Endodermal cell (in vitro differentiated cells): ENCODE measurements at regions not wholly inside any gene's neighbourhood (a gene's known extent, or its start where the extent isn't known, plus 50 kb on each side); places are given as distances from the start of the nearest gene placed in this dataset.
A peak's percentile ranks its signal among the peaks of the same experiment; 100 is the strongest.
"Not testable (repeated sequence)": the region's sequence is repeated elsewhere in the genome, so short reads cannot be mapped to it uniquely, and the experiment has no call there.

Source experiments
- DNase-seq: peaks from one replicate; pipeline ENCODE4 v3.0.0-alpha.2; 2017
- H3K27ac ChIP-seq: 2 replicates; pipeline ENCODE4 v1.5.1; 2013; ENCODE audit warnings: mild to moderate bottlenecking, low read depth, low read length, moderate library complexity
- H3K27me3 ChIP-seq: 2 replicates; pipeline ENCODE4 v1.6.1; 2013; ENCODE audit warnings: mild to moderate bottlenecking, low read length, moderate library complexity; ENCODE audit not compliant: insufficient read depth, control insufficient read depth, poor library complexity, severe bottlenecking
- H3K36me3 ChIP-seq: 2 replicates; pipeline ENCODE4 v1.7.0; 2013; ENCODE audit warnings: mild to moderate bottlenecking, low read length, moderate library complexity; ENCODE audit not compliant: control insufficient read depth, insufficient read depth
- H3K4me1 ChIP-seq: one replicate; pipeline ENCODE4 v1.7.0; 2013; ENCODE audit warnings: low read length; ENCODE audit not compliant: control insufficient read depth, insufficient read depth
- H3K4me3 ChIP-seq: 2 replicates; pipeline ENCODE4 v1.5.1; 2013; ENCODE audit warnings: mild to moderate bottlenecking, low read length, moderate library complexity
- H3K9ac ChIP-seq: 2 replicates; pipeline ENCODE4 v1.6.1; 2013; ENCODE audit warnings: mild to moderate bottlenecking, low read length, moderate library complexity; ENCODE audit not compliant: poor library complexity, severe bottlenecking; ENCODE audit errors: extremely low read depth
- H3K9me3 ChIP-seq: 2 replicates; pipeline ENCODE4 v1.6.1; 2013; ENCODE audit warnings: mild to moderate bottlenecking, low read length, moderate library complexity; ENCODE audit not compliant: control insufficient read depth
- H3K27ac Mint-ChIP-seq: 2 replicates; pipeline ENCODE4 v1.8.0; 2020; ENCODE audit warnings: mixed read lengths
- H3K27me3 Mint-ChIP-seq: 2 replicates; pipeline ENCODE4 v1.8.0; 2021; ENCODE audit warnings: mild to moderate bottlenecking, mixed read lengths; ENCODE audit not compliant: insufficient read depth
- H3K36me3 Mint-ChIP-seq: 2 replicates; pipeline ENCODE4 v1.8.0; 2020; ENCODE audit warnings: low read depth, mixed read lengths
- H3K4me1 Mint-ChIP-seq: 2 replicates; pipeline ENCODE4 v1.8.0; 2020; ENCODE audit warnings: mixed read lengths
- H3K4me3 Mint-ChIP-seq: 2 replicates; pipeline ENCODE4 v1.8.0; 2020; ENCODE audit warnings: mild to moderate bottlenecking, moderate library complexity, mixed read lengths
- H3K9me3 Mint-ChIP-seq: 2 replicates; pipeline ENCODE4 v1.8.0; 2020; ENCODE audit warnings: mild to moderate bottlenecking, mixed read lengths
- CTCF ChIP-seq: fragments of 200-600 bp; sonication (generic); conservative IDR thresholded peaks from 2 replicates; pipeline ENCODE4 v1.5.0; 2021; ENCODE audit warnings: antibody characterized with exemption, mild to moderate bottlenecking
- WGBS, 2 experiments: methylation state at CpG; one replicate each; pipeline versions ENCODE4 v1.1.5 to v1.1.7; 2013; ENCODE audit warnings: missing lambda C conversion rate in 2 of 2, mixed read lengths in 1 of 2; ENCODE audit not compliant: insufficient coverage in 1 of 2, insufficient read length in 1 of 2; 5-methylcytosine and 5-hydroxymethylcytosine counted together

- not testable (repeated sequence) for DNase-seq, H3K27ac ChIP-seq, H3K9me3 ChIP-seq, H3K4me1 ChIP-seq, H3K27ac Mint-ChIP-seq, H3K36me3 ChIP-seq, H3K4me1 Mint-ChIP-seq, H3K4me3 Mint-ChIP-seq, H3K27me3 Mint-ChIP-seq, H3K27me3 ChIP-seq, H3K4me3 ChIP-seq, H3K9ac ChIP-seq, H3K9me3 Mint-ChIP-seq, H3K36me3 Mint-ChIP-seq
- no CpG with 5 or more reads among the region's 2 CpGs for WGBS, 2 experiments
These were observed 1475.8 kb downstream of the KHDRBS2 start for GRCh38 chr6:60810216-60810615.

GRCh38 chr6:60799146-60799545, 1486.9 kb downstream of the KHDRBS2 start:
- not testable (repeated sequence) for H3K9me3 ChIP-seq, H3K9me3 Mint-ChIP-seq, H3K27ac Mint-ChIP-seq, H3K4me3 ChIP-seq, H3K27ac ChIP-seq, H3K4me1 ChIP-seq, H3K27me3 ChIP-seq, H3K36me3 ChIP-seq, H3K4me3 Mint-ChIP-seq, H3K9ac ChIP-seq, H3K27me3 Mint-ChIP-seq, H3K36me3 Mint-ChIP-seq
- WGBS, 2 experiments = 62 to 80% methylated on average over 1 to 3 of the region's 3 CpGs
- peak; percentile 43 for DNase-seq
- peak; percentile 59 for TF ChIP-seq CTCF
- peaks cover 18% of the 10 kb centered on the region for H3K4me1 Mint-ChIP-seq

GRCh38 chr6:60797831-60798230, 1488.2 kb downstream of the KHDRBS2 start:
- not testable (repeated sequence) for H3K4me3 ChIP-seq, H3K4me1 ChIP-seq, H3K27ac ChIP-seq, DNase-seq, H3K9me3 Mint-ChIP-seq, H3K4me3 Mint-ChIP-seq, H3K36me3 Mint-ChIP-seq, H3K36me3 ChIP-seq, H3K27me3 ChIP-seq, H3K9ac ChIP-seq, H3K9me3 ChIP-seq, H3K27me3 Mint-ChIP-seq, H3K27ac Mint-ChIP-seq
- peaks cover 18% of the 10 kb centered on the region for H3K4me1 Mint-ChIP-seq

- H3K27ac ChIP-seq, H3K36me3 Mint-ChIP-seq, DNase-seq, H3K4me1 ChIP-seq, H3K27me3 Mint-ChIP-seq, H3K36me3 ChIP-seq, H3K9ac ChIP-seq, H3K9me3 ChIP-seq, H3K9me3 Mint-ChIP-seq, H3K4me3 ChIP-seq, H3K27me3 ChIP-seq, H3K27ac Mint-ChIP-seq, H3K4me1 Mint-ChIP-seq, H3K4me3 Mint-ChIP-seq: not testable (repeated sequence)
- WGBS, 2 experiments = 86 to 92% methylated on average over 11 to 13 of the region's 13 CpGs
These were observed 1496.4 kb downstream of the KHDRBS2 start for GRCh38 chr6:60789601-60790000.

GRCh38 chr6:60782698-60783464, 1503.1 kb downstream of the KHDRBS2 start:
- 95 to 100% methylated on average over 2 to 4 of the region's 4 CpGs for WGBS, 2 experiments
- not testable (repeated sequence) for H3K27me3 Mint-ChIP-seq, H3K27me3 ChIP-seq, H3K4me1 Mint-ChIP-seq, H3K4me3 ChIP-seq, H3K9me3 ChIP-seq, H3K4me3 Mint-ChIP-seq, H3K36me3 ChIP-seq, H3K9ac ChIP-seq, H3K27ac Mint-ChIP-seq, H3K27ac ChIP-seq, H3K9me3 Mint-ChIP-seq, H3K36me3 Mint-ChIP-seq, H3K4me1 ChIP-seq, DNase-seq

- not testable (repeated sequence) for H3K27ac Mint-ChIP-seq, H3K4me3 Mint-ChIP-seq, H3K36me3 Mint-ChIP-seq, H3K9ac ChIP-seq, H3K27me3 Mint-ChIP-seq, H3K27me3 ChIP-seq, H3K4me1 Mint-ChIP-seq, DNase-seq, H3K9me3 Mint-ChIP-seq, H3K9me3 ChIP-seq, H3K27ac ChIP-seq, H3K4me3 ChIP-seq, H3K4me1 ChIP-seq, H3K36me3 ChIP-seq
- 96% methylated on average over 3 of the region's 3 CpGs; no CpG with 5 or more reads in 1 of the 2 experiments for WGBS, 2 experiments
These were observed 1506.4 kb downstream of the KHDRBS2 start for GRCh38 chr6:60779591-60779990.
